Ovary (tissue), 7 donors: ENCODE measurements at regions not wholly inside any gene's neighbourhood (a gene's known extent, or its start where the extent isn't known, plus 50 kb on each side); places are given as distances from the start of the nearest gene placed in this dataset.

ENCODE experiments used
- DNase-seq, 5 donors: peaks; one replicate each; pipeline ENCODE4 v3.0.0-alpha.2; 2019 to 2020
- H3K27ac ChIP-seq, 2 donors: fragments of 200-600 bp; one replicate each; pipeline versions ENCODE4 v1.5.1 to v1.8.0; 2019 to 2022
- H3K27me3 ChIP-seq: fragments of 200-600 bp; one replicate; pipeline ENCODE4 v1.8.0; 2022
- H3K36me3 ChIP-seq: fragments of 200-600 bp; sonication (generic); one replicate; pipeline ENCODE4 v1.5.1; 2019
- H3K4me1 ChIP-seq: one replicate; pipeline ENCODE4 v1.8.1; 2013; ENCODE audit warnings: mild to moderate bottlenecking, moderate library complexity; ENCODE audit not compliant: insufficient read depth
- H3K4me3 ChIP-seq: fragments of 200-600 bp; sonication (generic); one replicate; pipeline ENCODE4 v1.5.1; 2017
- H3K9me3 ChIP-seq, 2 donors: fragments of 200-600 bp in 1 of 2; sonication (generic) in 1 of 2; one replicate each; pipeline versions ENCODE4 v1.5.1 to v1.8.1; 2013 to 2019; ENCODE audit warnings: mild to moderate bottlenecking in 1 of 2, moderate library complexity in 1 of 2
- CTCF ChIP-seq, 3 donors: fragments of 450-650 bp in 2 of 3; fragments of 200-600 bp in 1 of 3; IDR thresholded peaks; one replicate each; pipeline versions ENCODE4 v1.5.1 to v1.8.0; 2016 to 2022; ENCODE audit warnings: antibody characterized with exemption in 3 of 3, mild to moderate bottlenecking in 1 of 3
- EP300 ChIP-seq: sonication (generic); formaldehyde crosslinking; IDR thresholded peaks from one replicate; pipeline ENCODE4 v1.6.1; 2017; ENCODE audit warnings: antibody characterized with exemption
- POLR2A ChIP-seq: fragments of 450-650 bp; IDR thresholded peaks from one replicate; pipeline ENCODE4 v1.6.1; 2017; ENCODE audit warnings: antibody characterized with exemption, mild to moderate bottlenecking, moderate library complexity
- WGBS, 3 donors: extraction: QIAGEN DNeasy Blood & Tissue Kit in 1 of 3; methylation state at CpG; one replicate each; pipeline versions ENCODE4 v1.1.5 to v1.1.7; 2013 to 2017; 5-methylcytosine and 5-hydroxymethylcytosine counted together
- intact Hi-C, 4 donors: fragments of 100-400 bp; cut with DNase I; formaldehyde crosslinking; loops; one replicate each; pipeline versions ENCODE4 v1.11.0 to v1.15.1; 2022 to 2023
- donor health status: DM: no; HTN: no; CAD: no; lungs with moderate emphysema.
- donor health status: DM: no; HTN: no; CAD: no.
- donor health status: Bipolar disorder and iron deficiency.
- donor health status: DM: no; HTN: no; CAD: no.
- donor health status: DM: yes; HTN: yes; CAD: no.

GRCh38 chr1:213828867-213829266, 158.9 kb upstream of the PROX1 start:
- DNase-seq = no peak
- H3K27ac ChIP-seq = no peak overlapping the region
- TF ChIP-seq EP300 (no peak), CTCF (IDR thresholded peaks at IDR 0.05) (no peak), POLR2A (no peak)
- WGBS, 3 donors = 25 to 36% (median 31%) methylated on average over 4 of the region's 4 CpGs
- H3K27me3 ChIP-seq = no peaks in the 10 kb centered on the region
- no peak overlapping the region for H3K4me3 ChIP-seq
- H3K9me3 ChIP-seq = no peaks in the 10 kb centered on the region
- intact Hi-C loops = no loop called here
- H3K36me3 ChIP-seq = no peaks in the 10 kb centered on the region
- H3K4me1 ChIP-seq = no peaks in the 10 kb centered on the region

- intact Hi-C loops = no loop called here
- DNase-seq = no peak
These were observed 158.0 kb upstream of the PROX1 start for GRCh38 chr1:213829780-213830179.

GRCh38 chr1:213830371-213830770, 157.4 kb upstream of the PROX1 start:
- Histone ChIP-seq H3K27ac (no peak overlapping the region), H3K27me3 (no peaks in the 10 kb centered on the region), H3K4me1 (no peaks in the 10 kb centered on the region), H3K36me3 (no peaks in the 10 kb centered on the region), H3K9me3 (no peaks in the 10 kb centered on the region), H3K4me3 (no peak overlapping the region)
- no peak for TF ChIP-seq POLR2A
- 74 to 81% (median 78%) methylated on average over 6 of the region's 6 CpGs for WGBS, 3 donors
- DNase-seq = no peak
- intact Hi-C loops = no loop called here

More at GRCh38 chr1:213829780-213830179, 158.0 kb upstream of the PROX1 start:
- TF ChIP-seq EP300 (no peak), POLR2A (no peak), CTCF (IDR thresholded peaks at IDR 0.05) (no peak)
- H3K27me3 ChIP-seq = no peaks in the 10 kb centered on the region
- no peak overlapping the region for H3K4me3 ChIP-seq
- WGBS, 3 donors = 39 to 42% (median 42%) methylated on average over 5 of the region's 5 CpGs
- H3K36me3 ChIP-seq = no peaks in the 10 kb centered on the region
- no peak overlapping the region for H3K27ac ChIP-seq
- H3K9me3 ChIP-seq = no peaks in the 10 kb centered on the region
- H3K4me1 ChIP-seq = no peaks in the 10 kb centered on the region

- intact Hi-C loops = no loop called here
- H3K4me1 ChIP-seq = no peaks in the 10 kb centered on the region
- no peak overlapping the region for H3K4me3 ChIP-seq
- no peaks in the 10 kb centered on the region for H3K27me3 ChIP-seq
- no peak overlapping the region for H3K27ac ChIP-seq
- no peak for DNase-seq
- H3K36me3 ChIP-seq = no peaks in the 10 kb centered on the region
- TF ChIP-seq POLR2A = no peak
- no peak for TF ChIP-seq CTCF (IDR thresholded peaks at IDR 0.05)
- TF ChIP-seq EP300 = no peak
- H3K9me3 ChIP-seq = no peaks in the 10 kb centered on the region
- WGBS, 3 donors = 50 to 64% (median 54%) methylated on average over 3 of the region's 3 CpGs
These were observed 147.2 kb upstream of the PROX1 start for GRCh38 chr1:213840575-213840974.

- H3K9me3 ChIP-seq = no peaks in the 10 kb centered on the region
- H3K27me3 ChIP-seq = no peaks in the 10 kb centered on the region
- no peaks in the 10 kb centered on the region for H3K4me1 ChIP-seq
- no peak overlapping the region for H3K27ac ChIP-seq
- no peak for DNase-seq
- intact Hi-C loops = no loop called here
- no peak overlapping the region for H3K4me3 ChIP-seq
- WGBS, 3 donors = 77 to 84% (median 82%) methylated on average over 2 of the region's 2 CpGs
- TF ChIP-seq CTCF (IDR thresholded peaks at IDR 0.05) (no peak), EP300 (no peak), POLR2A (no peak)
- H3K36me3 ChIP-seq = no peaks in the 10 kb centered on the region
These were observed 143.1 kb upstream of the PROX1 start for GRCh38 chr1:213844632-213845031.
